Stimulated activated CD4-positive, alpha-beta T cell treated with anti-CD3 and anti-CD28 coated beads, Interleukin-4, amount 100 ng/mL, for 48 hours (primary cell): ENCODE measurements at regions not wholly inside any gene's neighbourhood (a gene's known extent, or its start where the extent isn't known, plus 50 kb on each side); places are given as distances from the start of the nearest gene placed in this dataset.
"Not testable (repeated sequence)": the region's sequence is repeated elsewhere in the genome, so short reads cannot be mapped to it uniquely, and the experiment has no call there.

Source experiments
- DNase-seq, 2 donors: peaks; one replicate each; pipeline ENCODE4 v3.0.0-alpha.2; 2020; ENCODE audit warnings: low read depth in 2 of 2

DNA sequence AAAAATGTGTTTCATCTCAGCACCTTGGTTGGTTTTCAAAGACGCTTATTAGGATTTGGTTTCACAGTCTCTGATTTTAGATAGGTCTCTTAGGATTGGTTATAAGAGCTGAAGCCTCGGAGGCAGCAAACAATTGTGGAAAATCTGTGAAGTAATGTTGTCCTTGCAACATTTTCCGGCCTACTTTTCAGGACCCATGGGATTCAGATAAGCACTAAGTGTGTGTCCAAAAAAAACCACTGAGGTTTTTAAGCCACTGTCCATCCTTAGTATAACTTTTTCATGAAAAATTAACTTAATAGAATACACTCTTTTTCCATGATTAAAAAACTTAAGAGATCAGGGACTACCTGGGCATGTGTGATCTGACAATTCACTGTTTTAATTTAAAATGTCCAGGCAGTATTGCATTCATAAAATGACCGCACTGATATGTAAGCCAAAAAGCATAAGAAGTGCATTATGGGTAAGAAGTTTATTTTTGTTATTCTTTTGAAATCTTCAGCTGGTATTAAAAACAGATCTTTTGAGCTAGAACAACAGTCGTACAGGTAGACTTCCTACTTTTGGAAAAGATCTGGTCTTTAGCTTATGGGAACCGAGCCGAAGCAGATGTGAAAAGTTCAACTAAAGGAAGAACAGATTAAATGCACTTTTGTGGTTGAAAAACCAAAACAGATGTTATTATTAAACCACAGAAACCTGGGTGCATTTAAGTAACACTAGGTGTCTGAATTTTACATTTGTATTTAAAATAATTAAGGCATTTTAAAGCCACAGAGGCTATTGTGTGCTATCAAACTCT lies 479.4 kb upstream of the ZEB2 start:
- no peak for DNase-seq

DNA sequence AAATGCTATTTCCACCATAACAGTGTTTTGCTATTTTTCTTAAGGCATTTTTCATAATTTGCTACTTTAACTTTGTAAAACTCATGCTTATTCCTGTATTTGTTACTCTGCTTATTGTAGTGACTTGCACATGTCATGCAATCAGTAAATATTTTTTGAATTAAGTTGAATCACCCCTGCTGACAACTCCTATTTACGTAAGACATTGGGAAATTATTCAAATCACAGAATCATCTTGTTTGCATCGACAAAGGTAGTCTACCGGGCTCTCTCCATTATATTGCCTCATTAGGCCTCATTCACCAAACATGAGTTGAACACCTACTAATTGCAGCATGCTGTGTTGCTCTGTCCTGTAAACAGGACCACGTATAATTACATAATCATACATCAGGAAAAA lies 478.5 kb upstream of the ZEB2 start:
- no peak for DNase-seq

DNA sequence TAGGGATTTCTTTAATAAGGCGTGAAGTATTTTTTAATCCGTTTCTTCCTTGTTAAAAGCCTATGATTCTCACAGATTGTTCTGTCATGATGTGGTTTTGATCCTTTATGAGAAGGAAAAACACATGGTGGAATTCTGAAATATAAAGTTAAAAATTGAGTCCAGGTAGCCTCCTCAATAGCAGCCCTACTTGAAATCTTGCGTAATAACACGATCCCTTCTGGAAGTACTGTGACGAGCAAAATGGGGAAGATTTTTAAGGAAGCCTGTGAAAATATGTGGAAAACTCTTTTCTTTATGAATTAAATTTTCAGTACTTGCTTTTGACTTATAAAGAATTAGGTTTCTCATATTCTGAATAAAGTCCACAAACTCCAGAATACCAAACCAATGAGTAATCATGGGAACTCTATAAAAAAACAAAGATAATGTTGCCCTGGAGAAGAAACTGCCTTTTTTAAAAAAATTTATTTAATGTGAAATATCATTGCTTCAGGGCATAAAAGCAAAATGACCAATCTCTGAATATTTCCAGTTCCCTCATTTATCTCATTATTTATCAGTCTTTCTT lies 476.4 kb upstream of the ZEB2 start:
- DNase-seq: no peak

DNA sequence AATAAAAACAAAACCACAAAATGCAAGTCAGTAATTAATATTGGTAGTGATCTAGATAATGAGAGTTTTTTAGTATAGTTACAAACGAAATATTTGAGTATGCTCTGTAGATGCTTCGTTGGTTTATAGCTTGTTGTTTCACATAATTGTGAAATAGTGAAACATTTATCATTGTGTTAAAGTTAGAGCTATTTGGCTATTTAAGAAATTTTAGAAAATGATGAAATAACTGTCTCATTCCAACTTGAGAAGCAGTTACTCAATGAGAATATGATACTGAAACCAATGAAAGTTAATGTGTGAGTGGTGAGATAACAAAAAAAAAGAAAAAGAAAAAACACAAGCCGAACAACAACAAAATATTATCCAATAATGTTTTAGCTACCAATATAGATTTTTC lies 475.6 kb upstream of the ZEB2 start:
- no peak for DNase-seq

DNA sequence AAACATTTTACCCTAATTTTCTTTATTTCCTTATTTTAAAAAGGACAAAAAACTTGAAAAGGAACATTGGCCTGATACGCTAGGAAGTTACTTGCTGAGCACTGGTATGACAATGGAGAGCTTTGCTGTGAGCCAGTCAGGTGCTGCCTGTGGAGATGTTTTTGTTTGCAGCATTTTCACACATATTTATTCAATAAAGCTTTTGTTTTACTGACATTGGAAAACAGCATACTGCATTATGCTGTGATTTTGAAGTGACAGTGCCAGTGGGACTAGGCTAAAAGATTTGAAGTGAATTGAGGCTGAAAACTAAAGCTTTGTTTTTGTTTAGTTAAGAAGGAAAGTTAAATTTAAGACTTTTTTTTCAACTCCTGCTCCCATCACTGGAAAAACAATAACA lies 470.7 kb upstream of the ZEB2 start:
- DNase-seq: no peak

DNA sequence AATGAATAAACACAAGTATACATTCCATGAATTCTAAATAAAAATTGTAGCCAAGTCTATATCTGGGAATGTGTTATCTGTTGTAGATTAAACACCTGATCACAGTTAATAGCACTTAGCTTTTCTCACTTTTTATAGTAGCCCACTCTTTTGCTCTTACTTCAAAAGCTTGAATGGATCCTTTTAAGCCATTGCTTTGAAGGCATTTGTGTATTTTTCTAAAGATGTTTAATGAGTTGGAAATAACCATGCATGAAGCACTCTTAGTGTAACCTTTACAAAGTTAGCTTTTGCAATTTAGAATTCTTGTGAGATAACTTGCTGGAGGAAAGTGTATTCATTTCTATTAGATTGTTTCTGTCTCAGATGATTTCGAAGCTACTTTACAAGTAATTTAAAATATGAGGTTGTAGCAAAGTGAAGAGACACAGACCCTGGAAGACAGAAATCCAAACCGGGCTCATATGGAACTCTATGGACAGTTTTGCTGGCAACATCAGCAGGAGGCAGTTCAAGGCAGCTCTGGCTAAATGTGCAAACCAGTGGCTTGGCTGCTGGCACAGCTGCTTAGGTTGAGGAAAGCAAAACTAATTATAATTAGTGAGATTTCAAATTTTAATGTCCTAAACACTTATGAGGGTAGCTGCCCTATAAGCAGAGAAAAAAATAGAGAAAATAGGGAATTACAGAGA lies 469.8 kb upstream of the ZEB2 start:
- DNase-seq: no peak

DNA sequence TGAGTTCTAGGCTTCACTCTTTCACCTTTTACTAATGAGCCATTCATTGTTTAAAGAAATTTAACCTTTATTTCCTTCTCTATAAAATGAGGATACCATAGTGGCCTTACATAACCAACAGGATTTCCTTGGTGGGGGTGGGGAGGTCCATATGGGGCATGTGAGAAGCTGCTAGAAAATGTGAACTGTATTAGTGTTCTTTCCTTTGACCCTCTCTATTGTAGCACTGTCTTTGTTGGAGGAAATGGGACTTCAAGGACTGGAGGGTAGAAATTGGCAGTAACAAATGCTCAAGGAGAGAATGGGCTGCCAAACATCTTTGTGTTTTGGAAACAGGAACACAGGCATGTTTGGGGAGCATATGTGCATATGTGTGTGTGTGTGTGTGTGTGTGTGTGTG lies 468.7 kb upstream of the ZEB2 start:
- DNase-seq: no peak

DNA sequence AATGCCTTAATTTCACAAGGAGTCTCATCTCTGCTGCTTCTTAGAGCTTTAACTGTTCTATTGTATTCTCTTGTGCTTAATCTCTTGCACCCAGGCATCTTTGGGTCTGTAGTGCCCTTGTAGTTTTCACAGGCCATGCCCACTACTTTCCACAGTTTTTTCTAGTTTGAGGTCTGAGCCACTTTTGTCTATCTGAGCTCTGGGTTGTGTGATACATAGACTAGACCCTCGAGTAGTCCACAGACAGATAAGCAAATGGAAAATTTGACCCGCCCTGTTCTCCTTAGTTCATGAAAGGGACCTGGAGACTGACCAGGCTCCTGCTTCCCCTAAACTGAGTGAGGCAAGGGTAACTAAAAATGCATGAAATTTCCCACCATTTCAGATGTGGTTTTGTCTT lies 466.8 kb upstream of the ZEB2 start:
- no peak for DNase-seq

DNA sequence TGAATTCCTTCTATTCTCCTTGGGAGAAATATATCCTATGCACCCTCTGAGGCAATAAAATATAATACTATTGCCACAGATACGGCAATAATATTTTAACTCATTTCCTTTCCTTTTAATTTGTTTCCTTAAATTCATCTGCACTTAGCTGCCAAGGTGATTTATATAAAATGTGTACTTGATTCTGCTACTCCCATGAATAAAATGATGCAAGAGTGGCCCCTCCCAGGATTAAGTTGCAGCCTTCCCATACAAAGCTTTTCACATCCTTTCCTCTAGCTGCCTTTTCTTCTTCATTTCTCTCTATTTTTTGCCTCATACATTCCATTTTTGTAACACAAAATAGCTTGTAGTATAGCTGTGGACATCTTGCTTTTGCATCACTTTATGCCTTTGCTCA lies 464.1 kb upstream of the ZEB2 start:
- DNase-seq: no peak

DNA sequence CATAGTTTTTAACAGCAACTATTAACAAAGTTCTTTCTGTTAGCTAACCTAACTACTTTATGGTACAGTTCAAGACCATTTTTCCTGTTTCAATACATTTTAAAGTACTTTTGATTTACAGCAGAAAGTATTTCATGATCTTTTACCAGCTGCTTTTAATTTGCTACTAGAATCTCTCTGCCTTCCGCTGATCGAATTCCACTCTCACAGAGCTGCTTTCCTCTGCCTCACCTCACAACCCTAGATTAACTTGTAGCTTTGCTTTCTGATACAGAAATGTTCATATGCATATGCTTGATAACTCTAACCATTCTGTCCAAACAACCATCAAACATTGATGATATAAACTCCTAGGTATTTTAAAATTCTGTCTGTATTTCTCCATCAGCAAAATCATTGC lies 463.2 kb upstream of the ZEB2 start:
- no peak for DNase-seq

DNA sequence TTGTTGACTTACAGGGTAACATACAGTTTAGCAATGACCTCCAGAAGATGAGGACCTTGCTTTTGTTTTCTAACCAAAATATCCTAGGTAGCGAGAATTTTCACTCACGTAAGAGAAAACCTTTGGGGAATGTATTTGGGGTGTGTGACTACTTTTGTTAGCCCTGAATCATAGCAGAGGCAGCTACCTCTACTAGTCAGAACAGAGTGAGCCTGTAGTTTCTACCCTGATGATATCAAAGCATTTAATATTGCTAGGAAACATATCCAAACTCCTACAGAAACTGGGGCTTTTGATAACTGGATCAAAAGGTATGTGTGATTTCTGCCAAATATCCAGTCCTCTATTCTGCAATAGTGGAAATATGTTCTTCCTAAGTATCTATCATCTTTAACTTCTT lies 462.6 kb upstream of the ZEB2 start:
- no peak for DNase-seq

DNA sequence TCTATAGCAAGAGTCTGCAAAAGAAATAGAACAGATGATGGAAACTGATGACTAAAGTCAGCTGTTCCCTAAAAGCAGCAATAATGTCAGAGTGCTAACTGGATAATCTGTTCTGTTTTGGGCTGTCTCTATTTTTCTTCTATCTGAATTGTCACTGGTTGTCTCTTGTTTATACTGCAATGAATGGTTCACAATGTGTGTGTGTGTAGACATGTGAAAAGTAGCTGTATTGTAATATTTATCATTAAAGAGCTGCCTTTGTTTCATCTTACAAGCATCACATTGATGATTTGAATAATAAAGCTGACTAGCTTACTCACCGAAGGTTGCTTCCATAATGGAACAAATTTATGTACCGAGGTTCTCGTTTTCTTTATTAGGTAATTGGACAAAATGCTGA lies 456.0 kb upstream of the ZEB2 start:
- DNase-seq: no peak

DNA sequence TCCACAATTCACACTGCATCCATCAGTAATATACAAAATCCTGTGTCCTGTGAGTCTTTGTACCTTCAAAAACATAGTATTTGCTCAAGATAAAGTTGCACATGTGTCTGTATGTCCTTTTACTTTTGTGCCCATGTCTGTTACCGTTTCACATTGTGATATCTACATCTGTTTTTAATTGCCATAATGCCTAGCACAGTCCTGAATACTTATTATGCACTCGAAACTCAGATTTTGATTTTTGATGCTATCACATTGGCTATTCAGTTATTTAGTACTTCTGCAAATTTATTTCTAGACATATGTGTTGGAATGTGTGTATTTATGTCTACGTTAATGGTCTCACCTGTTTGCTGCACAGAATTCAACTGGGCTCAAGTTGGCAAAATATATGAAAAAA lies 452.8 kb upstream of the ZEB2 start:
- DNase-seq: no peak

DNA sequence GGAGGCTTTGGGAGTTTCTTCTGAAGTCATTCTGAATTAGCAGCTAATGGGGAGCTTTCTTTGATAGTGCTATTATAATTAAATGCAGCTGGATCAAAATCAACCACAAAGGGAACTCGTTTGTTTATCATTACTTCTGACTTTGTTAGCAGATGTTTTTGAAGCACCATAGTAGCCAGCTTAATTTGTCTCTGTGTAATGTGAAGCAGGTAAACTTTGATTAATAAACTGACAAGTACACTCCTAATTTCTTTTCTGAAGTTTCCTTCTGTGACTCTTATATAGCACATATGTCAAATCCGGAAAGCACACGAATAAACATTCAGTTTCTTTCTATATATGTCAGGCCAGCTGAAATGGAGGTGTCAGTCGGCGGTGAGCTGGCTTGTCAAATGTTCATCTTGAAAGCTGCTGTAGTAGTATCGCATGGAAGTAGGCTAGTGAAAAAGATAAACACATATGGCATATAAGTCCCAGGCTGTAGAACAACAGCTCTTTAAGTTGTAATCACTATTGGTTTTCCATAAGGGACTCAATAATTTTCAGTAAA lies 451.9 kb upstream of the ZEB2 start:
- no peak for DNase-seq

DNA sequence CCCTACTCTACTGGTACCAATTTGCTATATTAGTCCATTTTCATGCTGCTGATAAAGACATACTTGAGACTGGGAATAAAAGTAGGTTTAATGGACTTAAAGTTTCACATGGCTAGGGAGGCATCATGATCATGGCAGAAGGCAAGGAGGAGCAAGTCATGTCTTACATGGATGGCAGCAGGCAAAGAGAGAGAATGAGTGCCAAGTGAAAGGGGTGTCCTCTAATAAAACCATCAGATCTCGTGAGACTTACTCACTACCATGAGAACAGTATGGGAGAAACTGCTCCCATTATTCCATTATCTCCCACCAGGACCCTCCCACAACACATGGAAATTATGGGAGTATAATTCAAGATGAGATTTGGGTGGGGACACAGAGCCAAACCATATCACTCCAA lies 450.5 kb upstream of the ZEB2 start:
- DNase-seq: not testable (repeated sequence)

DNA sequence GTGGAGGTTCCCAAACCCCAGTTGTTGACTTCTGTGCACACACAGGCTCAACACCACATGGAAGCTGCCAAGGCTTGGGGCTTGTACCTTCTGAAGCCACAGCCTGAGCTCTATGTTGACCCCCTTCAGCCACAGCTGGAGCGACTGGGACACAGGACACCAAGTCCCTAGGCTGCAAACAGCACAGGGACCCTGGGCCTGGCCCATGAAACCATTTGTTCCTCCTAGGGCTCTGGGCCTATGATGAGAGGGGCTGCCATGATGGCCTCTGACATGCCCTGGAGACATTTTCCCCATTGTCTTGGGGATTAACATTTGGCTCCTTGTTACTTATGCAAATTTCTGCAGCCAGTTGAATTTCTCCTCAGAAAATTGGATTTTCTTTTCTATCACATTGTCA lies 449.6 kb upstream of the ZEB2 start:
- not testable (repeated sequence) for DNase-seq

DNA sequence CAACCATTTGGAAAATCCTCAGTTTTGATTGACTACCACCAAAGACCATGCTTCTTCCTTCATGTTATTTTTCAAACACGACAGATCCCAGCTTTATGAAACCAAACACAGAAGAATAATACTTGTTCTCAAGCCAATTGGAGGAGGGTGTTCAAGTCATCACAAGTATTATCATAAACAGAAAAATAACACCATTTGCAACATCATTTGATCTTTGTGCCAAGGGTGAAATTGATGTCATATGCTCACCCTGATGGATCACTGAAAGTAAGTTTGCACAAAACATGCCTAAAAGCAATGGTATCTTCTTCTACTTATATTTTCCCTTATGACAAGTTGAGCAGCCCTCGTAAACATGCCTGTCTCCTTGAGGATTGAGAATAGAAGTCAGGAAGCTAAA lies 448.0 kb upstream of the ZEB2 start:
- no peak for DNase-seq

DNA sequence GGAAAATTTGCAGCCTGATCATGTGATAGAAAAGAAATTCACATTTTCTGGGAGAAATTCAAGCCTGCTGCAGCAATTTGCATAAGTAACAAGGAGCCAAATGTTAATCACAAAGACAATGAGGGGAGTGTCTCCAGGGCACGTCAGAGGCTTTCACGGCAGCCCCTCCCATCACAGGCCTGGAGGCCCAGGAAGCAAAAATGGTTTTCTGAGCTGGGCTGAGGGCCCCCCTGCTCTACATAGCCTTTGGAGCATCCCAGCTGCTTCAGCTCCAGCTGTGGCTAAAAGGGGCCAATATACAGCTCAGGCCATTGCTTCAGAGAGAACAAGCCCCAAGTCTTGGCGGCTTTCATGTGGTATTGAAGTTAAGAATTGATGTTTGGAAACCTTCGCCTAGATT lies 445.3 kb upstream of the ZEB2 start:
- no peak for DNase-seq

DNA sequence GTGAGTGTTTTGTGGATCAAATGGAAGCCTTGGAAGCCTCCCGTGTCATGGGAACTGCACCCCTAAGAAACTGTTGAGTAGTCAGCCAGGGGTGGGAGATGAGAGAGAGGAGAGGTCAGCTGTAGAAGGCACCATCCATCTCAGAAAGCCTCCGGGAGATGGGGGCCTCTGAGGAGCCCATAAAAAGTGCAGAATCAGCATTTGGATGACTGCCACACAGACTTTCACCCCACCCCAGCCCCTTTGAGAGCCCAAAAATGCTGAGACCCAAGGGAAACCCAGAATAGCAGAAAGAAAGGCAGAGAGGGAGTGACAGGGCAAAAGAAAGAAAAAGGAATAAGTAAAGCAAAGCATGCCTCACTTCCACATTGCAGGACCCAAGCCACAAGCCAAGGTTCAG lies 443.1 kb upstream of the ZEB2 start:
- no peak for DNase-seq

DNA sequence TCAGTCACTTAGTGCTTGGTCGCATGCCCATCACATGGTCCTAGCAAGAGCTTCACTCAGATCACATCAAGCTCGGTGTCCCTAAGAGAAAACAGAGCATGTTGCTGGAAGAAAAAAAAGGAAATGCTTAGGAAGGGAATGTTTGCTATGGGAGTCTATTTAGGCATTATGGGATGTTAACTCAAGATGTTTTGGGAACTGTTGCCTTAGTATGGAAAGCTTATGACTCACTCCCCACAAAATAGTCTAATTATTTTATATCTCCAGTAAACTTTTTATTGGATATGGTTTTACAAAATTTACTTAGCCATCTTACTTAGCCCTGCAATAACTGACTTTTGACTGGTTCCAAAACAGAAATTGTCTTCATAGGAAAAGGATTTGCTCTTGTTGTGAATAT lies 439.5 kb upstream of the ZEB2 start:
- no peak for DNase-seq

DNA sequence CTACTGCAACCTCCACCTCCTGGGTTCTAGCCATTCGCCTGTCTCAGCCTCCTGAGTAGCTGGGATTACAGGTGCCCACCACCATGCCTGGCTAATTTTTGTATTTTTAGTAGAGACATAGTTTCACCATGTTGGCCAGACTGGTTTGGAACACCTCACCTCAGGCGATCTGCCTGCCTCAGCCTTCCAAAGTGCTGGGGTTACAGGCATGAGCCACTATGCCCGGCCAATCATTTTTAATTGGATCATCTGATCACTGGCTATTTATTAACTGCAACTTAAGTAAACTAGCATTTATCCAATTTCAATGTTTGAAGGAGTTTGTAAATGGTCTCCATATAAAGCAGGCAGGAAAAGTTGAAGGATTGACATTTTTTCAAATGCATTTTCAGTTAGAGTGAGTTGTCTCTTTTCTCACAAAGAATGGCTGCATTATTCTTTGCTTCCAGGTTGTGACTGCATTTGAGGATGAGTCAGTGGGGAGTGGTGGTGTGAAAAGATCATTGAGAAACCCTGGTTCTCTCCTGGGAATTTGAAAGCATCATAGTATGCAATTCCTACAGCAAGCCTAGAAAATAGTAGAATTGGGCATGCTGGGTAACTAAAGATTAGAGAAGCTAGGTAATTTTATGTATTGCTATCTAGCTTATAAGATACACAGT lies 431.1 kb upstream of the ZEB2 start:
- DNase-seq: no peak

DNA sequence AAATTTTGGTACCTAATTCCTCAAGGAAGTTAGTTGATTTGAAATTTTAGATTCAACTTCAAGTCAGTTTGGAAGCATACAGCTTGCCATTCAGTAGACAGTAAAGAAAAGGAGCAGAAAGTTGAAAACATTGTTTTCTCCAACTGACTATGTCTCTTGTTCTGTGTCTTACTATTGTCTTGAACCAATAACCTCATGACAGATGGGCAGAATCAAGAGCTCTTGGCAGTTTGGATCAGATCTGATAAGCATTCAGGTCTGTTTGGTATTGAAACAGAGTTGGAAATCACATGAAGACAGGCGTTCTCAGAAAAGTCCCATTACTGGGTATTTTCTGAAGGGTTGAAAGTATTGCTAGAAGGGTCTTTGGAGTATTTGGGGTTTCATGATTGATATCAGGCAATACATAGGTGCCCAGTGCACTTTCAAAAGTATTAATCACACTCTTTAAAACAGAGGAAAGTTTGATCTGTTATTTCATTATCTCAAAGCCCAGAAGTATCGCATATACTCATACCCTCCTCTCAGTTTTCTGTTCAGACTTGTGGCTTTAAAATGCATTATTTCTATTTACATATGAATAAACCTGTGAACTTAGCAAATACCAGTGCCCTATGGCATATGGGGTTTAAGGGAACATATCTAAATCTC lies 428.4 kb upstream of the ZEB2 start:
- no peak for DNase-seq
